ENCODE measurements at regions not wholly inside any gene's neighbourhood (a gene's known extent, or its start where the extent isn't known, plus 50 kb on each side); places are given as distances from the start of the nearest gene placed in this dataset.

- ATAC-seq (replicated peaks; ENCODE audit: extremely low read depth, poor library complexity, severe bottlenecking) (no peak), DNase-seq (ENCODE audit: low spot score in 2 of 2) (no peak)
- Mint-ChIP-seq H3K4me3 (no peak overlapping the region), H3K4me1 (no peaks in the 10 kb centered on the region), H3K9me3 (no peaks in the 10 kb centered on the region), H3K27ac (ENCODE audit: low read depth) (no peak overlapping the region), H3K27me3 (peaks cover 16% of the 10 kb centered on the region), H3K36me3 (ENCODE audit: insufficient read depth) (no peaks in the 10 kb centered on the region)
These were observed 96.4 kb upstream of the AMOTL1 start for GRCh38 chr11:94671553-94672366.

- DNase-seq (ENCODE audit: low spot score in 2 of 2) (no peak), ATAC-seq (replicated peaks; ENCODE audit: extremely low read depth, poor library complexity, severe bottlenecking) (no peak)
- H3K4me3 Mint-ChIP-seq, result no peak overlapping the region
- no peak overlapping the region for H3K27ac Mint-ChIP-seq (ENCODE audit: low read depth)
- H3K27me3 Mint-ChIP-seq, result peaks cover 16% of the 10 kb centered on the region
- no peaks in the 10 kb centered on the region for H3K4me1 Mint-ChIP-seq
- no peaks in the 10 kb centered on the region for H3K9me3 Mint-ChIP-seq
- no peaks in the 10 kb centered on the region for H3K36me3 Mint-ChIP-seq (ENCODE audit: insufficient read depth)
These were observed 95.5 kb upstream of the AMOTL1 start for GRCh38 chr11:94672636-94673035.

GRCh38 chr11:94673386-94673785 is 94.8 kb upstream of the AMOTL1 start:
- ATAC-seq (replicated peaks; ENCODE audit: extremely low read depth, poor library complexity, severe bottlenecking), result no peak
- H3K27me3 Mint-ChIP-seq, result peaks cover 14% of the 10 kb centered on the region
- no peaks in the 10 kb centered on the region for H3K9me3 Mint-ChIP-seq
- DNase-seq (ENCODE audit: low spot score in 2 of 2), result no peak
- no peaks in the 10 kb centered on the region for H3K36me3 Mint-ChIP-seq (ENCODE audit: insufficient read depth)
- H3K4me3 Mint-ChIP-seq, result no peak overlapping the region
- H3K4me1 Mint-ChIP-seq, result no peaks in the 10 kb centered on the region
- no peak overlapping the region for H3K27ac Mint-ChIP-seq (ENCODE audit: low read depth)

- Mint-ChIP-seq H3K9me3 (no peaks in the 10 kb centered on the region), H3K4me1 (no peaks in the 10 kb centered on the region), H3K4me3 (no peak overlapping the region), H3K36me3 (ENCODE audit: insufficient read depth) (no peaks in the 10 kb centered on the region), H3K27ac (ENCODE audit: low read depth) (no peak overlapping the region), H3K27me3 (peaks cover 9% of the 10 kb centered on the region)
- ATAC-seq (replicated peaks; ENCODE audit: extremely low read depth, poor library complexity, severe bottlenecking) (no peak), DNase-seq (ENCODE audit: low spot score in 2 of 2) (no peak)
These were observed 94.1 kb upstream of the AMOTL1 start for GRCh38 chr11:94673951-94674491.

GRCh38 chr11:94675239-94675638 is 92.9 kb upstream of the AMOTL1 start:
- no peak for DNase-seq (ENCODE audit: low spot score in 2 of 2)
- peaks cover 9% of the 10 kb centered on the region for H3K27me3 Mint-ChIP-seq
- no peaks in the 10 kb centered on the region for H3K9me3 Mint-ChIP-seq
- no peak overlapping the region for H3K27ac Mint-ChIP-seq (ENCODE audit: low read depth)
- no peak overlapping the region for H3K4me3 Mint-ChIP-seq
- ATAC-seq (replicated peaks; ENCODE audit: extremely low read depth, poor library complexity, severe bottlenecking), result no peak
- no peaks in the 10 kb centered on the region for H3K4me1 Mint-ChIP-seq
- no peaks in the 10 kb centered on the region for H3K36me3 Mint-ChIP-seq (ENCODE audit: insufficient read depth)

- ATAC-seq (replicated peaks; ENCODE audit: extremely low read depth, poor library complexity, severe bottlenecking), result no peak
- Mint-ChIP-seq H3K27me3 (peaks cover 12% of the 10 kb centered on the region), H3K36me3 (ENCODE audit: insufficient read depth) (no peaks in the 10 kb centered on the region), H3K4me3 (no peak overlapping the region), H3K9me3 (no peaks in the 10 kb centered on the region), H3K4me1 (no peaks in the 10 kb centered on the region), H3K27ac (ENCODE audit: low read depth) (no peak overlapping the region)
- no peak for DNase-seq (ENCODE audit: low spot score in 2 of 2)
These were observed 92.3 kb upstream of the AMOTL1 start for GRCh38 chr11:94675813-94676212.

GRCh38 chr11:94676814-94677213 is 91.3 kb upstream of the AMOTL1 start:
- no peaks in the 10 kb centered on the region for H3K9me3 Mint-ChIP-seq
- ATAC-seq (replicated peaks; ENCODE audit: extremely low read depth, poor library complexity, severe bottlenecking) (no peak), DNase-seq (ENCODE audit: low spot score in 2 of 2) (no peak)
- H3K36me3 Mint-ChIP-seq (ENCODE audit: insufficient read depth), result no peaks in the 10 kb centered on the region
- no peaks in the 10 kb centered on the region for H3K4me1 Mint-ChIP-seq
- H3K4me3 Mint-ChIP-seq, result no peak overlapping the region
- H3K27ac Mint-ChIP-seq (ENCODE audit: low read depth), result no peak overlapping the region
- peaks cover 18% of the 10 kb centered on the region for H3K27me3 Mint-ChIP-seq

- peaks cover 18% of the 10 kb centered on the region for H3K27me3 Mint-ChIP-seq
- no peaks in the 10 kb centered on the region for H3K4me1 Mint-ChIP-seq
- no peaks in the 10 kb centered on the region for H3K9me3 Mint-ChIP-seq
- no peak overlapping the region for H3K4me3 Mint-ChIP-seq
- H3K27ac Mint-ChIP-seq (ENCODE audit: low read depth), result no peak overlapping the region
- DNase-seq (ENCODE audit: low spot score in 2 of 2) (no peak), ATAC-seq (replicated peaks; ENCODE audit: extremely low read depth, poor library complexity, severe bottlenecking) (no peak)
- no peaks in the 10 kb centered on the region for H3K36me3 Mint-ChIP-seq (ENCODE audit: insufficient read depth)
These were observed 89.9 kb upstream of the AMOTL1 start for GRCh38 chr11:94678236-94678635.

GRCh38 chr11:94678901-94679300 is 89.3 kb upstream of the AMOTL1 start:
- Mint-ChIP-seq H3K4me1 (no peaks in the 10 kb centered on the region), H3K27ac (ENCODE audit: low read depth) (no peak overlapping the region), H3K27me3 (peaks cover 18% of the 10 kb centered on the region), H3K4me3 (no peak overlapping the region), H3K36me3 (ENCODE audit: insufficient read depth) (no peaks in the 10 kb centered on the region), H3K9me3 (no peaks in the 10 kb centered on the region)
- ATAC-seq (replicated peaks; ENCODE audit: extremely low read depth, poor library complexity, severe bottlenecking) (no peak), DNase-seq (ENCODE audit: low spot score in 2 of 2) (no peak)

- H3K4me1 Mint-ChIP-seq, result no peaks in the 10 kb centered on the region
- H3K27ac Mint-ChIP-seq (ENCODE audit: low read depth), result no peak overlapping the region
- ATAC-seq (replicated peaks; ENCODE audit: extremely low read depth, poor library complexity, severe bottlenecking) (no peak), DNase-seq (ENCODE audit: low spot score in 2 of 2) (no peak)
- no peaks in the 10 kb centered on the region for H3K36me3 Mint-ChIP-seq (ENCODE audit: insufficient read depth)
- H3K9me3 Mint-ChIP-seq, result no peaks in the 10 kb centered on the region
- peaks cover 18% of the 10 kb centered on the region for H3K27me3 Mint-ChIP-seq
- no peak overlapping the region for H3K4me3 Mint-ChIP-seq
These were observed 87.7 kb upstream of the AMOTL1 start for GRCh38 chr11:94680426-94680825.

GRCh38 chr11:94681140-94681539 is 87.0 kb upstream of the AMOTL1 start:
- Mint-ChIP-seq H3K27me3 (peaks cover 18% of the 10 kb centered on the region), H3K4me1 (no peaks in the 10 kb centered on the region), H3K9me3 (no peaks in the 10 kb centered on the region), H3K4me3 (no peak overlapping the region), H3K36me3 (ENCODE audit: insufficient read depth) (no peaks in the 10 kb centered on the region), H3K27ac (ENCODE audit: low read depth) (no peak overlapping the region)
- ATAC-seq (replicated peaks; ENCODE audit: extremely low read depth, poor library complexity, severe bottlenecking) (no peak), DNase-seq (ENCODE audit: low spot score in 2 of 2) (no peak)

GRCh38 chr11:94681852-94682251 is 86.3 kb upstream of the AMOTL1 start:
- ATAC-seq (replicated peaks; ENCODE audit: extremely low read depth, poor library complexity, severe bottlenecking) (no peak), DNase-seq (ENCODE audit: low spot score in 2 of 2) (no peak)
- H3K9me3 Mint-ChIP-seq, result no peaks in the 10 kb centered on the region
- H3K4me1 Mint-ChIP-seq, result no peaks in the 10 kb centered on the region
- H3K36me3 Mint-ChIP-seq (ENCODE audit: insufficient read depth), result no peaks in the 10 kb centered on the region
- no peak overlapping the region for H3K27ac Mint-ChIP-seq (ENCODE audit: low read depth)
- H3K27me3 Mint-ChIP-seq, result peaks cover 18% of the 10 kb centered on the region
- no peak overlapping the region for H3K4me3 Mint-ChIP-seq

GRCh38 chr11:94694309-94695060 is 73.7 kb upstream of the AMOTL1 start:
- H3K4me3 Mint-ChIP-seq, result no peak overlapping the region
- H3K36me3 Mint-ChIP-seq (ENCODE audit: insufficient read depth), result no peaks in the 10 kb centered on the region
- DNase-seq (ENCODE audit: low spot score in 2 of 2) (no peak), ATAC-seq (replicated peaks; ENCODE audit: extremely low read depth, poor library complexity, severe bottlenecking) (no peak)
- no peaks in the 10 kb centered on the region for H3K4me1 Mint-ChIP-seq
- H3K27ac Mint-ChIP-seq (ENCODE audit: low read depth), result no peak overlapping the region
- H3K27me3 Mint-ChIP-seq, result peaks cover 30% of the 10 kb centered on the region
- H3K9me3 Mint-ChIP-seq, result no peaks in the 10 kb centered on the region
